ENCODE measurements at regions not wholly inside any gene's neighbourhood (a gene's known extent, or its start where the extent isn't known, plus 50 kb on each side); places are given as distances from the start of the nearest gene placed in this dataset.

DNA sequence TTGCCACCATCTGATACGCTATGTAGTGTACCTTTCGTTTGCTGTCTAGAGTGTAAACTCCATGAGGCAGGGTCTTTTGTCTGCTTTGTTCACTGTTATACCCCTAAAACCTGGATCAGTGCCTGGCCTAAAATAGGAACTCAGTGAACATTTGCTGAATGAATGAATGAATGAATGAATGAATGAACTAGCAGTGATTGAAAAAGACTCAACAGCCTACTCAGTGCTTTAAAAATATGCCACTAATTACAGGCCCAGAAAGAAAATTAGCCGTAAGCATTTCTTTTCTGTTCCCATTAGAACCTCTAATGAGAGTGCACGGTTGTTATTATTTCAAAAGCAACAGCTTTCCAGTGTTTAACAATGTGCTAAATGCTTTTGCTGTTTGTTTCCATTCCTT lies 69.3 kb upstream of the SYT6 start:
- Histone ChIP-seq H3K27me3 (no peaks in the 10 kb centered on the region), H3K27ac (no peak overlapping the region), H3K9me3 (no peaks in the 10 kb centered on the region), H3K4me3 (no peak overlapping the region), H3K4me1 (peaks cover 0 to 28% (median 7%) of the 10 kb centered on the region in 4 donors), H3K36me3 (no peaks in the 10 kb centered on the region)
- WGBS, 2 donors, result 84 to 95% methylated on average over 4 of the region's 4 CpGs
- TF ChIP-seq EP300 (IDR thresholded peaks at IDR 0.05) (no peak), POLR2A (IDR thresholded peaks at IDR 0.05) (no peak), POLR2AphosphoS5 (IDR thresholded peaks at IDR 0.05) (no peak), CTCF (IDR thresholded peaks at IDR 0.05) (no peak)
- no peak for DNase-seq
- intact Hi-C loops (cut with DNase I), result loop anchor here (5.0 kb wide), 1 partner anchor 241 kb away; no protein-coding TSS in a partner anchor

GRCh38 chr1:114219172-114219868 lies 65.7 kb upstream of the SYT6 start:
- intact Hi-C loops (cut with DNase I), result no loop called here
- TF ChIP-seq CTCF (IDR thresholded peaks at IDR 0.05) (peak in 1 of 4 experiments; percentile 29), POLR2A (IDR thresholded peaks at IDR 0.05) (no peak)
- H3K36me3 ChIP-seq, result no peaks in the 10 kb centered on the region
- H3K9me3 ChIP-seq, result no peaks in the 10 kb centered on the region
- H3K4me1 ChIP-seq, result peaks cover 0 to 22% (median 7%) of the 10 kb centered on the region in 4 donors
- no peaks in the 10 kb centered on the region for H3K27me3 ChIP-seq
- H3K27ac ChIP-seq, result peak overlapping the region in 3 of 4 donors; percentile 33 to 58 (median 51)
- H3K4me3 ChIP-seq, result peak overlapping the region in 3 of 4 donors; percentile 8 to 36 (median 25)
- no peak for DNase-seq
- 51 to 62% methylated on average over 7 of the region's 7 CpGs for WGBS, 2 donors

DNA sequence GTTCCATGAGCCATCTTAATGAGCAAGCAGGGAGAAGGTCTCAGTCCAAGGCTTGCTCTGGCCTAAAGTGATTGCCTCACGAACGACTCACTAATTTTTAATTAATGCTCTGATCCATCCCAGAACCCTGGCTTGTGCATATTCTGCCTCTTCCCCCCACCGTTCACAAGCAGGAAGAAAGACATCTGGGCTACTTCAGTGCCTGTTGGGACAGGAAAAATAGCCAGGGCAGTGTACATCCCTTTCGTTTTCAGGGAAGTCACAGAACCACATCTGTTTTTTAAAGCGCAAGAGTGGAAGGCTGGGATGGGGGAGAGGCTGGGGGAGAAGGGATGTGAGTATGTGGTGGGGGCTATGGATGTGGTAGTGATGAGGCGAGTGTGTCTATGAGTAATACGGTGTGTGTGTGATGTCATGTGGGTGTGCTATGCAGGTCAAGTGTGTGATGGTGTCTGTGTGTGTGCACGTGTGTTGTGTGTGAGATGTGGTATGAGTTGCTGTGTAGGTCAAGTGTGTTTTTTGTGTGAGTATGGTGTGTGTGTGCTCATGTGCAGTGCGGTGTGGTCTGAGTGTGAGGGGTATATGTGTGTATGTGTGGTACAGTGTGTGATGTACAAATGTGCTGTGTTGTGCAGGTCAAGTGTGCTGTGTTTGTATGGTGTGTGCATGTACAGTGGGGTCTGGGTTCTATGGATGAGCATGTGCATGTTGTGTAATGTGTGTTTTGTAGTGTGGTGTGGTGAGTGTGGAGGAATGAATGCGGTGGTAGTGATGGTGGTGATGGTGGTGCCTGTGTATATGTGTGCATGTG lies 64.9 kb upstream of the SYT6 start:
- intact Hi-C loops (cut with DNase I), result no loop called here
- H3K27ac ChIP-seq, result peak overlapping the region in 3 of 4 donors; percentile 33 to 58 (median 51)
- 76 to 80% methylated on average over 10 of the region's 10 CpGs for WGBS, 2 donors
- no peak for DNase-seq
- TF ChIP-seq CTCF (IDR thresholded peaks at IDR 0.05) (no peak), POLR2A (IDR thresholded peaks at IDR 0.05) (no peak), POLR2AphosphoS5 (IDR thresholded peaks at IDR 0.05) (peak in 1 of 4 donors; percentile 48), EP300 (IDR thresholded peaks at IDR 0.05) (no peak)
- H3K36me3 ChIP-seq, result no peaks in the 10 kb centered on the region
- no peaks in the 10 kb centered on the region for H3K27me3 ChIP-seq
- peaks cover 0 to 17% (median 7%) of the 10 kb centered on the region in 4 donors for H3K4me1 ChIP-seq
- H3K4me3 ChIP-seq, result peak overlapping the region in 2 of 4 donors; percentile 25 to 36
- no peaks in the 10 kb centered on the region for H3K9me3 ChIP-seq

DNA sequence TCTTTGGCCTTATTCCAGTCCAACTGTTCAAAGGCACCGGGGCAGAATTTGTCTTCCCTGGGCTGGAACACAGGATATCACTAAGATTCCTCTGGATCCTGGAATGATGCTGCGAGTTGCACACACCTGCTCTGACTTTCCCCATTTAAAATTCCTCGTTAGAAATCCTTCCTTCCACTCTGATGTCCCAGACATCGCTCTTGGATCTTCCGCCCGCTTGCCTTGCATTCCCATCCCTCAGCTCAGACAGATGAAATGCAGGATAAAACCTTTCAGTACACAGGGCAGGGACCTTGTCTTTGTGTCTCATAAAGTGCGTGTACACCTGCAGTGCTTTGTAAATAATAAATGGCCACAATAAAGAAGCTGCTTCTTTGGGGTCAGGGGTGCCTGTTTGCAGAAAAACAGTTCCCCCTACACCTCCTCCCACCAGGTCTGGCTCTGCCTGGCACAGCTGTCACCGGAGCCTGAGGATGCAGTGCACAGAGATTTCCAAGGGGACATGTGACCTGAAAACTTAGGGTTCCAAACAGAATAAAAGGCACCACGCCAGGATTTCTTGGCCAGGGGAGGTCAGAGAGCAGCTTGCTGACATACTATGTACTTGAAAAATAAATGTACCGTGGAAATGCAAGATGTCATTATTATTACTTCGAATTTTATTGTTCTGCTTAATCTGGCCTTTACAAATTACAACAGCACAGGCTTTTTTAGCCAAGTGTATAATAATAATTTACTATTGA lies 62.9 kb upstream of the SYT6 start:
- Histone ChIP-seq H3K27ac (no peak overlapping the region), H3K4me1 (peaks cover 0 to 17% (median 7%) of the 10 kb centered on the region in 4 donors), H3K9me3 (no peaks in the 10 kb centered on the region), H3K4me3 (no peak overlapping the region), H3K27me3 (no peaks in the 10 kb centered on the region), H3K36me3 (no peaks in the 10 kb centered on the region)
- WGBS, 2 donors, result 64 to 74% methylated on average over 11 of the region's 11 CpGs
- DNase-seq, result no peak
- no peak for TF ChIP-seq CTCF (IDR thresholded peaks at IDR 0.05)
- TF ChIP-seq POLR2A (IDR thresholded peaks at IDR 0.05), result no peak
- TF ChIP-seq EP300 (IDR thresholded peaks at IDR 0.05), result no peak
- no peak for TF ChIP-seq POLR2AphosphoS5 (IDR thresholded peaks at IDR 0.05)
- intact Hi-C loops (cut with DNase I), result no loop called here

Data from sigmoid colon (tissue), 6 donors.